ENCODE measurements at regions not wholly inside any gene's neighbourhood (a gene's known extent, or its start where the extent isn't known, plus 50 kb on each side); places are given as distances from the start of the nearest gene placed in this dataset.

- TF ChIP-seq CTCF (IDR thresholded peaks at IDR 0.05) (no peak), POLR2A (IDR thresholded peaks at IDR 0.05) (no peak)
Observed at GRCh38 chr3:146750196-146750595, 145.1 kb upstream of the PLSCR5 start.

Data from right lobe of liver (tissue), 4 donors.